HepG2 (cell line): ENCODE measurements at regions not wholly inside any gene's neighbourhood (a gene's known extent, or its start where the extent isn't known, plus 50 kb on each side); places are given as distances from the start of the nearest gene placed in this dataset.

Source experiments
- HMGXB4 ChIP-seq, 2 experiments: sonication (generic) in 1 of 2; formaldehyde crosslinking in 1 of 2; IDR thresholded peaks; 2 replicates each; pipeline versions ENCODE4 v1.4.0 to v1.6.1; 2018 to 2020; ENCODE audit warnings: missing genetic modification reagents in 2 of 2, borderline replicate concordance in 1 of 2, low read depth in 1 of 2, mild to moderate bottlenecking in 1 of 2, missing biosample characterization in 1 of 2
- POLR2A ChIP-seq, 2 experiments: IDR thresholded peaks; 2 replicates each; pipeline ENCODE4 v1.6.1; 2011; ENCODE audit warnings: low read depth in 2 of 2, low read length in 2 of 2, mild to moderate bottlenecking in 1 of 2, moderate library complexity in 1 of 2; ENCODE audit not compliant: insufficient read depth in 1 of 2
- RAD21 ChIP-seq: fragments of 450-650 bp; formaldehyde crosslinking; IDR thresholded peaks from 2 replicates; pipeline ENCODE4 v1.5.0; 2020; ENCODE audit warnings: mild to moderate bottlenecking
- SMAD3 ChIP-seq: sonication (generic); formaldehyde crosslinking; IDR thresholded peaks from 2 replicates; pipeline ENCODE4 v1.4.0; 2020; ENCODE audit warnings: missing genetic modification reagents
- TFDP2 ChIP-seq: sonication (generic); formaldehyde crosslinking; IDR thresholded peaks from 2 replicates; pipeline ENCODE4 v1.4.0; 2020; ENCODE audit warnings: missing genetic modification reagents
- ZNF33A ChIP-seq: sonication (generic); formaldehyde crosslinking; IDR thresholded peaks from 2 replicates; pipeline ENCODE4 v1.5.1; 2020; ENCODE audit warnings: missing genetic modification reagents, mild to moderate bottlenecking, moderate library complexity, borderline replicate concordance
- ZNF660 ChIP-seq: sonication (generic); formaldehyde crosslinking; IDR thresholded peaks from 2 replicates; pipeline ENCODE4 v1.5.1; 2020; ENCODE audit warnings: mild to moderate bottlenecking, low read depth, missing genetic modification reagents, borderline replicate concordance
- TF ChIP-seq, protein P1 (sequence below): sonication (generic); formaldehyde crosslinking; IDR thresholded peaks from 2 replicates; pipeline ENCODE4 v1.5.0; 2020; ENCODE audit warnings: mild to moderate bottlenecking, missing genetic modification reagents, moderate library complexity

DNA sequence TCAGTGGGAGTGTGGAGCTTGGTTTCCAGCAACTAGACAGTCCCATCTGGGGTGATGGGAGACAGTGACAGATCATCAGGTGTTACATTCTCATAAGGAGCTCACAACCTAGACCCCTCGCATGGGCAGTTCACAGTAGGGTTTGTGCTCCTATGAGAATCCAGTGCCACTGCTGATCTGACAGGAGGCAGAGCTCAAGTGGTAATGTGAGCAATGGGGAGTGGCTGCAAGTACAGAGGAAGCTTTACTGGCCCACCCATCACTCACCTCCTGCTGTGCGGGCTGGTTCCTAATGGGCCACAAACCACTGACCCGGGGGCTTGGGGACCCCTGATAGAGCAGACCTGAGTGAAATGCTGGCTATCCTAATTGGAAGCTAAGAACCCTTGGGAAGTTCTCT, 242.8 kb downstream of the BAMBI start:
- TF ChIP-seq, protein P1, sequence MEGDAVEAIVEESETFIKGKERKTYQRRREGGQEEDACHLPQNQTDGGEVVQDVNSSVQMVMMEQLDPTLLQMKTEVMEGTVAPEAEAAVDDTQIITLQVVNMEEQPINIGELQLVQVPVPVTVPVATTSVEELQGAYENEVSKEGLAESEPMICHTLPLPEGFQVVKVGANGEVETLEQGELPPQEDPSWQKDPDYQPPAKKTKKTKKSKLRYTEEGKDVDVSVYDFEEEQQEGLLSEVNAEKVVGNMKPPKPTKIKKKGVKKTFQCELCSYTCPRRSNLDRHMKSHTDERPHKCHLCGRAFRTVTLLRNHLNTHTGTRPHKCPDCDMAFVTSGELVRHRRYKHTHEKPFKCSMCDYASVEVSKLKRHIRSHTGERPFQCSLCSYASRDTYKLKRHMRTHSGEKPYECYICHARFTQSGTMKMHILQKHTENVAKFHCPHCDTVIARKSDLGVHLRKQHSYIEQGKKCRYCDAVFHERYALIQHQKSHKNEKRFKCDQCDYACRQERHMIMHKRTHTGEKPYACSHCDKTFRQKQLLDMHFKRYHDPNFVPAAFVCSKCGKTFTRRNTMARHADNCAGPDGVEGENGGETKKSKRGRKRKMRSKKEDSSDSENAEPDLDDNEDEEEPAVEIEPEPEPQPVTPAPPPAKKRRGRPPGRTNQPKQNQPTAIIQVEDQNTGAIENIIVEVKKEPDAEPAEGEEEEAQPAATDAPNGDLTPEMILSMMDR: no peak
- TF ChIP-seq POLR2A (IDR thresholded peaks at IDR 0.05; ENCODE audit: insufficient read depth in 1 of 2, low read depth in 2 of 2, low read length in 2 of 2) (no peak), RAD21 (no peak), SMAD3 (CRISPR knock-in tag) (no peak), ZNF33A (no peak), HMGXB4 (CRISPR knock-in tag; IDR thresholded peaks at IDR 0.05; ENCODE audit: borderline replicate concordance in 1 of 2, low read depth in 1 of 2) (no peak), TFDP2 (CRISPR knock-in tag) (no peak), ZNF660 (no peak)
